HepG2 (cell line): ENCODE measurements at regions not wholly inside any gene's neighbourhood (a gene's known extent, or its start where the extent isn't known, plus 50 kb on each side); places are given as distances from the start of the nearest gene placed in this dataset.
A peak's percentile ranks its signal among the peaks of the same experiment; 100 is the strongest.

Source experiments
- ATAC-seq: fragments of 200-7000 bp; cut with Tn5 transposase; 3 replicates; pipeline ENCODE4 v1.9.1; 2020; ENCODE audit warnings: mild to moderate bottlenecking, moderate library complexity
- BruUV-seq: library from RNA; stranded (reverse); fragments of 400-500 nt; replicated peaks from 2 replicates; lab custom pipeline; 2021; lab: Mats Ljungman, UMichigan
- CTCF ChIA-PET: fragments of 300-600 bp; formaldehyde crosslinking; extraction: SDS; loops from one replicate; lab custom pipeline; 2021; ENCODE audit warnings: low total read pairs, inconsistent platforms, low intra/inter-chr PET ratio; lab: Yijun Ruan, JAX
- POLR2A ChIA-PET: fragments of 350-600 bp; sonication (Branson Sonifier 250); formaldehyde crosslinking; loops from one replicate; lab custom pipeline; 2020; ENCODE audit warnings: antibody characterized with exemption, inconsistent platforms; lab: Yijun Ruan, JAX
- DNase-seq: peaks from one replicate; pipeline ENCODE4 v3.0.0-alpha.2; 2015; ENCODE audit warnings: low spot score
- FAIRE-seq: peaks from 3 replicates; lab custom pipeline; 2011; peaks lifted over from hg19 to GRCh38; lab: Jason Lieb, UNC
- H2AFZ ChIP-seq: one replicate; pipeline ENCODE4 v1.6.1; 2011; ENCODE audit warnings: low read length, inconsistent platforms
- H3K27ac ChIP-seq: fragments of 300-600 bp; 3 replicates; pipeline ENCODE4 v1.8.0; 2011; ENCODE audit warnings: mixed run types, mild to moderate bottlenecking, mixed read lengths, low read length, inconsistent platforms; ENCODE audit not compliant: insufficient read depth; ENCODE audit errors: extremely low read length
- H3K27me3 ChIP-seq, 2 experiments: fragments of 200-600 bp in 1 of 2; 2 replicates in 1 of 2; 3 replicates in 1 of 2; pipeline versions ENCODE4 v1.6.0 to v1.8.0; 2011; ENCODE audit warnings: low read length in 2 of 2, mild to moderate bottlenecking in 2 of 2, moderate library complexity in 2 of 2, inconsistent platforms in 1 of 2; ENCODE audit not compliant: insufficient read depth in 2 of 2, control insufficient read depth in 1 of 2
- H3K36me3 ChIP-seq, 2 experiments: fragments of 200-600 bp in 1 of 2; replicated peaks in 1 of 2; 2 replicates in 1 of 2; 3 replicates in 1 of 2; pipeline versions ENCODE4 v1.5.1 to v1.8.0; 2011; ENCODE audit warnings: low read length in 2 of 2, inconsistent platforms in 1 of 2; ENCODE audit not compliant: insufficient read depth in 2 of 2, control insufficient read depth in 1 of 2
- H3K4me1 ChIP-seq: 2 replicates; pipeline ENCODE4 v1.5.1; 2012; ENCODE audit warnings: low read length, inconsistent platforms; ENCODE audit not compliant: insufficient read depth
- H3K4me2 ChIP-seq: 2 replicates; pipeline ENCODE4 v1.6.0; 2011; ENCODE audit warnings: low read depth, low read length, inconsistent platforms
- H3K4me3 ChIP-seq, 3 experiments: fragments of 200-600 bp in 1 of 3; sonication (generic), shearing (Covaris generic) in 1 of 3; replicated peaks in 1 of 3; 2 replicates each; pipeline ENCODE4 v1.5.1; 2011 to 2016; ENCODE audit warnings: low read length in 3 of 3, inconsistent platforms in 2 of 3, low read depth in 2 of 3, mild to moderate bottlenecking in 2 of 3, control low read depth in 1 of 3, mixed read lengths in 1 of 3; ENCODE audit not compliant: insufficient read depth in 1 of 3
- H3K79me2 ChIP-seq: one replicate; pipeline ENCODE4 v1.6.1; 2011; ENCODE audit warnings: low read length, inconsistent platforms; ENCODE audit not compliant: insufficient read depth
- H3K9ac ChIP-seq: 2 replicates; pipeline ENCODE4 v1.6.0; 2011; ENCODE audit warnings: mild to moderate bottlenecking, low read depth, low read length, inconsistent platforms; ENCODE audit not compliant: insufficient read depth
- H3K9me3 ChIP-seq: 2 replicates; pipeline ENCODE4 v1.5.1; 2012; ENCODE audit warnings: mild to moderate bottlenecking, low read length
- H4K20me1 ChIP-seq: 2 replicates; pipeline ENCODE4 v1.6.0; 2011; ENCODE audit warnings: inconsistent platforms, mild to moderate bottlenecking, low read length, moderate library complexity; ENCODE audit not compliant: insufficient read depth
- GABPA ChIP-seq, 2 experiments: IDR thresholded peaks; 2 replicates each; pipeline ENCODE4 v1.6.1; 2011 to 2016; ENCODE audit warnings: low read depth in 2 of 2, low read length in 1 of 2, missing biosample characterization in 1 of 2, missing genetic modification characterization in 1 of 2
- GABPB1 ChIP-seq: IDR thresholded peaks from 2 replicates; pipeline ENCODE4 v1.6.1; 2016; ENCODE audit warnings: mild to moderate bottlenecking, missing genetic modification reagents, moderate library complexity, missing compliant biosample characterization
- HNRNPH1 ChIP-seq: fragments of 200-400 bp; formaldehyde crosslinking; optimal IDR thresholded peaks from 2 replicates; pipeline ENCODE3; 2017; ENCODE audit warnings: mild to moderate bottlenecking, low read depth, low read length
- NR1H2 ChIP-seq: sonication (generic); formaldehyde crosslinking; IDR thresholded peaks from 2 replicates; pipeline ENCODE4 v1.8.1; 2022; ENCODE audit warnings: low read depth, missing genetic modification reagents, borderline replicate concordance
- RFX3 ChIP-seq: IDR thresholded peaks from 2 replicates; pipeline ENCODE4 v1.6.1; 2016; ENCODE audit warnings: missing biosample characterization, missing genetic modification reagents
- ZNF414 ChIP-seq: sonication (generic); formaldehyde crosslinking; IDR thresholded peaks from 2 replicates; pipeline ENCODE4 v1.5.0; 2020; ENCODE audit warnings: missing genetic modification reagents
- WGBS: methylation state at CpG from one replicate; pipeline ENCODE4 v1.1.6; 2017; ENCODE audit warnings: low lambda C conversion rate; 5-methylcytosine and 5-hydroxymethylcytosine counted together
- in situ Hi-C: cut with HindIII; loops from 2 replicates; pipeline ENCODE4 v1.10.0; 2017; ENCODE audit warnings: low pct_unique_long_range_greater_than_20kb; ENCODE audit not compliant: extremely low pct_ligation_motif_present
- intact Hi-C: fragments of 100-400 bp; cut with micrococcal nuclease; formaldehyde crosslinking; loops from one replicate; pipeline ENCODE4 v1.10.0; 2022; ENCODE audit not compliant: unreplicated experiment

DNA sequence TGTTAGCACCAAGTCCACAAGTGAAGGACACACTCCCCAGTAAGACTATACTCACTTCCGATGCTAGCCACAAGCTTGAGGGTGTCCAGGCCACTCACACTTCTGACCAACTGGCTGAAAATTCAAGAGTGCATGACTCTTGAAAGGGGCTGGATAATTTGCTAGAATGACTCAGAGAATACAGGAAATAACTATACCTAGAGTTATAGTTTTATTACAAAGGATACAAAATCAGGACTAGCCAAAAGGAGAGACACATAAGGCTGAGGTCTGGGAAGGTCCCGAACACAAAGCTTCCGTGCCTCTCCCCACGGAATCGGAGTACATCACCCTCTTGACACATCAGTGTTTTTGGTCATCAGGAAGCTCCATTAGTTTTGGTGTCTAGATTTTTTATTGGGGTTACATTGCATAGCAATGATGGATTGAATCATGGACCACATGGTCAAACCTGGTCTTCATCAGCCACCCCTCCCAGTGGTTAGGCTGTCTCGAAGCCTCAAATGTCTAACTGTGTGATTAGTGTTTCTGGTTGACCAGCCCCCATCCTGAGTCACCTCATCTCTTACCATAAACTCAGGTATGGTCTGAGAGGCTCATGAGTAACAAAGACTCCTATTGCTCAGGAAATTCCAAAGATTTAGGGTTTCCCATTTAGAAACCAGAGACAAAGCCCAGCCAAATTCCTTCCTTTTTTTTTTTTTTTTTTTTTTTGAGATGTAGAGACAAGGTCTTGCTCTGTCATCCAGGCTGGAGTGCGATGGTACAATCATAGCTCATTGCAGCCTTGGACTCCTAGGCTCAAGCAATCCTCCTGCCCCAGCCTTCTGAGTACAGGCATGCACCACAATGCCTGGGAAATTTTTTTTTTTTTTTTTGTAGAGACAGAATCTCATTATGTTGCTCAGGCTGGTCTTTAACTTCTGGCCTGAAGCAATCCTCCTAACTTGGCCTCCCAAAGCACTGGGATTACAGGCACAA lies 472.0 kb upstream of the TBX3 start:
- DNase-seq (no peak), FAIRE-seq (no peak), ATAC-seq (no peak)
- in situ Hi-C loops, result no loop called here
- ChIA-PET POLR2A (interaction anchor here (0.6 kb wide), 1 partner anchor 26 kb away, joined by 4 read pairs; no protein-coding TSS in a partner anchor), CTCF (no interaction called here)
- Histone ChIP-seq H4K20me1 (no peaks in the 10 kb centered on the region), H3K4me1 (no peaks in the 10 kb centered on the region), H3K9ac (no peak overlapping the region), H3K4me2 (no peak overlapping the region), H3K36me3 (no peaks in the 10 kb centered on the region), H3K27ac (no peak overlapping the region), H3K9me3 (no peaks in the 10 kb centered on the region), H3K27me3 (peaks cover 0 to 9% of the 10 kb centered on the region in 2 experiments; a peak in 3 of 5 replicates), H2AFZ (no peak overlapping the region), H3K79me2 (no peaks in the 10 kb centered on the region), H3K4me3 (no peak overlapping the region)
- TF ChIP-seq RFX3 (CRISPR knock-in tag) (no peak), NR1H2 (no peak), ZNF414 (no peak)
- no TSS peak for BruUV-seq
- WGBS, result 44% methylated on average over 7 of the region's 7 CpGs
- intact Hi-C loops, result no loop called here

- ChIA-PET POLR2A (no interaction called here), CTCF (no interaction called here)
- Histone ChIP-seq H3K36me3 (no peaks in the 10 kb centered on the region), H3K9me3 (no peaks in the 10 kb centered on the region), H3K27ac (no peak overlapping the region), H2AFZ (no peak overlapping the region), H3K4me1 (no peaks in the 10 kb centered on the region), H3K9ac (no peak overlapping the region), H3K4me2 (no peak overlapping the region), H3K27me3 (no peaks in the 10 kb centered on the region; a peak in 1 of 5 replicates), H3K79me2 (no peaks in the 10 kb centered on the region), H4K20me1 (no peaks in the 10 kb centered on the region), H3K4me3 (no peak overlapping the region)
- in situ Hi-C loops, result no loop called here
- WGBS, result 46% methylated on average over 7 of the region's 7 CpGs
- TF ChIP-seq GABPA (IDR thresholded peaks at IDR 0.05; ENCODE audit: low read depth, low read length) (0 out of 2 replicates have a peak, but pooled peaks have one; percentile 25), GABPA (CRISPR knock-in tag; IDR thresholded peaks at IDR 0.05; ENCODE audit: low read depth) (peak; percentile 72), HNRNPH1 (no peak), GABPB1 (CRISPR knock-in tag) (peak; percentile 50; the same call in 1 of the 2 replicates)
- ATAC-seq, result no peak
- FAIRE-seq, result no peak
- intact Hi-C loops, result no loop called here
- no TSS peak for BruUV-seq
- DNase-seq, result no peak
These were observed 465.9 kb upstream of the TBX3 start for GRCh38 chr12:115149685-115150378.
